Endodermal cell (in vitro differentiated cells): ENCODE measurements at regions not wholly inside any gene's neighbourhood (a gene's known extent, or its start where the extent isn't known, plus 50 kb on each side); places are given as distances from the start of the nearest gene placed in this dataset.

Source experiments
- DNase-seq: peaks from one replicate; pipeline ENCODE4 v3.0.0-alpha.2; 2017
- H3K27ac ChIP-seq: 2 replicates; pipeline ENCODE4 v1.5.1; 2013; ENCODE audit warnings: mild to moderate bottlenecking, low read depth, low read length, moderate library complexity
- H3K27me3 ChIP-seq: 2 replicates; pipeline ENCODE4 v1.6.1; 2013; ENCODE audit warnings: mild to moderate bottlenecking, low read length, moderate library complexity; ENCODE audit not compliant: insufficient read depth, control insufficient read depth, poor library complexity, severe bottlenecking
- H3K36me3 ChIP-seq: 2 replicates; pipeline ENCODE4 v1.7.0; 2013; ENCODE audit warnings: mild to moderate bottlenecking, low read length, moderate library complexity; ENCODE audit not compliant: control insufficient read depth, insufficient read depth
- H3K4me1 ChIP-seq: one replicate; pipeline ENCODE4 v1.7.0; 2013; ENCODE audit warnings: low read length; ENCODE audit not compliant: control insufficient read depth, insufficient read depth
- H3K4me3 ChIP-seq: 2 replicates; pipeline ENCODE4 v1.5.1; 2013; ENCODE audit warnings: mild to moderate bottlenecking, low read length, moderate library complexity
- H3K9ac ChIP-seq: 2 replicates; pipeline ENCODE4 v1.6.1; 2013; ENCODE audit warnings: mild to moderate bottlenecking, low read length, moderate library complexity; ENCODE audit not compliant: poor library complexity, severe bottlenecking; ENCODE audit errors: extremely low read depth
- H3K9me3 ChIP-seq: 2 replicates; pipeline ENCODE4 v1.6.1; 2013; ENCODE audit warnings: mild to moderate bottlenecking, low read length, moderate library complexity; ENCODE audit not compliant: control insufficient read depth
- H3K27ac Mint-ChIP-seq: 2 replicates; pipeline ENCODE4 v1.8.0; 2020; ENCODE audit warnings: mixed read lengths
- H3K27me3 Mint-ChIP-seq: 2 replicates; pipeline ENCODE4 v1.8.0; 2021; ENCODE audit warnings: mild to moderate bottlenecking, mixed read lengths; ENCODE audit not compliant: insufficient read depth
- H3K36me3 Mint-ChIP-seq: 2 replicates; pipeline ENCODE4 v1.8.0; 2020; ENCODE audit warnings: low read depth, mixed read lengths
- H3K4me1 Mint-ChIP-seq: 2 replicates; pipeline ENCODE4 v1.8.0; 2020; ENCODE audit warnings: mixed read lengths
- H3K4me3 Mint-ChIP-seq: 2 replicates; pipeline ENCODE4 v1.8.0; 2020; ENCODE audit warnings: mild to moderate bottlenecking, moderate library complexity, mixed read lengths
- H3K9me3 Mint-ChIP-seq: 2 replicates; pipeline ENCODE4 v1.8.0; 2020; ENCODE audit warnings: mild to moderate bottlenecking, mixed read lengths
- CTCF ChIP-seq: fragments of 200-600 bp; sonication (generic); conservative IDR thresholded peaks from 2 replicates; pipeline ENCODE4 v1.5.0; 2021; ENCODE audit warnings: antibody characterized with exemption, mild to moderate bottlenecking
- WGBS, 2 experiments: methylation state at CpG; one replicate each; pipeline versions ENCODE4 v1.1.5 to v1.1.7; 2013; ENCODE audit warnings: missing lambda C conversion rate in 2 of 2, mixed read lengths in 1 of 2; ENCODE audit not compliant: insufficient coverage in 1 of 2, insufficient read length in 1 of 2; 5-methylcytosine and 5-hydroxymethylcytosine counted together

DNA sequence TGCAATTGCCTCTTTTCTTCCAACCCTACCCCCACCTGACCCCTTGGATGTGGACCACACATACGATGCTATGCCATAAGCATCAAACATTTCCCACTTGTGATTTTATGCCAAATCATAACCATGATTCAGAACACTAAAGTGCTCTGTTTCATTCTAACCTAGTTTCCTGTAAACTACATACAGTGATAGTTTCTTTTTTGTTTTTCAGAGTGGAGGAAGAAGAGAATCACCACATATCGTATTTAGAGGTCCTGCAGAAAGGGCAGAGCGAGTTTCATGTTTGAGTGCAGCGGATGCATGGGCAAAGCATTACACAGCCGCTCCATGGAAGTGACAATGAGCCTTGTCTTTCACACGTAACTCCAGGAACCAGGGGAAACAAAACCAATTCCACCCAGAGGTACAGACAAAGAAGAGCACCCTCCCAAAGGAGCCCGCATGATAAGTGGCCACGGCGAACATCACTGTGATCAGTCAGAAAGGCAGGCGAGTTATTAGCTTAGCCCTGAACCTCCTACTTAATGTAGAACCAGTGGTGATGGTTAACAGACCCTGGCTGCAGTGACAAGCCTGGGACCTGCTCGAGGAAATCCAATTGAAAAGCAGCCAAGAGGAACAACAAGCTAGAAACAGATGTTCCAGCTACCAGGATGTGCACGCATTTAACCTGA lies 64.0 kb upstream of the ZNF281 start:
- Histone ChIP-seq H3K27me3 (no peaks in the 10 kb centered on the region), H3K27ac (no peak overlapping the region), H3K4me3 (no peak overlapping the region), H3K9me3 (no peaks in the 10 kb centered on the region), H3K4me1 (no peaks in the 10 kb centered on the region), H3K9ac (no peak overlapping the region), H3K36me3 (peaks cover 8% of the 10 kb centered on the region)
- TF ChIP-seq CTCF = no peak
- peaks cover 33% of the 10 kb centered on the region for H3K36me3 Mint-ChIP-seq
- H3K27me3 Mint-ChIP-seq = no peaks in the 10 kb centered on the region
- no peak overlapping the region for H3K4me3 Mint-ChIP-seq
- 91 to 93% methylated on average over 9 to 12 of the region's 12 CpGs for WGBS, 2 experiments
- H3K4me1 Mint-ChIP-seq = peaks cover 2% of the 10 kb centered on the region
- no peak for DNase-seq
- H3K9me3 Mint-ChIP-seq = no peaks in the 10 kb centered on the region
- H3K27ac Mint-ChIP-seq = no peak overlapping the region

GRCh38 chr1:200471739-200472138 lies 61.9 kb upstream of the ZNF281 start:
- Histone ChIP-seq H3K9ac (no peak overlapping the region), H3K4me3 (no peak overlapping the region), H3K27ac (no peak overlapping the region), H3K4me1 (no peaks in the 10 kb centered on the region), H3K36me3 (peaks cover 8% of the 10 kb centered on the region), H3K27me3 (no peaks in the 10 kb centered on the region), H3K9me3 (no peaks in the 10 kb centered on the region)
- TF ChIP-seq CTCF = no peak
- Mint-ChIP-seq H3K4me1 (peaks cover 6% of the 10 kb centered on the region), H3K9me3 (no peaks in the 10 kb centered on the region), H3K27me3 (no peaks in the 10 kb centered on the region), H3K4me3 (no peak overlapping the region), H3K27ac (no peak overlapping the region), H3K36me3 (peaks cover 19% of the 10 kb centered on the region)
- WGBS, 2 experiments = 89 to 100% methylated on average over 2 of the region's 2 CpGs
- no peak for DNase-seq

DNA sequence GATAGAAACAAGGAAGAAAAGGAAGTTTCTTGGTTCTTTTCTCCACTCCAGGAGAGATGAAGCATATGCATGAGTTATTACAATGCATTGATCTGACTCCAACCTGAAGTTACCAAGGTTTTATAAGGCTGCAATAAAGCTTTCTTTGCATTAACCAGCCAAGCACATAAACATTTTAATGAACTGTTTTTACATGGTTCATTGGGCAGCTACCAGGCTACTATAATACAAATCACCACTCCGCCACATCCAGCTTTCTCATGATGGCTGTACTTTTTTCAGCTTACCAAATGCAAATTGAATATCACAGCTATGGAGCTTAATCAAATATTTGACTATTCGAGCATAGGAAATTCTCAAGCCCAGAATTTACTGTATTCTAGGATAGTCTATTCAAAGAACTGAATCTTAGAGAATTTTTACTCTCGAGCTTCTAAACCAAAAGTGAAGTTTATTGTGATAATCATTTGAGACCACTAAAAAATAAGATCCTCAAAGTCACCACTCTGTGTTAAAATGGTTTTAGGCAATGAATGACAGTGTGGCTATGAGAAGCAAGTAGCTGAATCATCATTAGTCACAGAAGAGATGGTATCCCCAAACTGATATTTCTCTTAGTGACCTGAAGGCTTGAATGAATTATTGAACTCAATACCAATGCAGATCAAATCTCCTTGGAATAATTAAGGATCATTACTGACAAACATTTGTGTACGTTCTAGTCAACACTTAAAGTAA lies 58.6 kb upstream of the ZNF281 start:
- H3K9me3 Mint-ChIP-seq = no peaks in the 10 kb centered on the region
- DNase-seq = no peak
- H3K4me1 Mint-ChIP-seq = peaks cover 10% of the 10 kb centered on the region

More for the DNA sequence above, 58.6 kb upstream of the ZNF281 start:
- TF ChIP-seq CTCF = no peak
- WGBS, 2 experiments = 91 to 97% methylated on average over 3 to 4 of the region's 4 CpGs
- H3K4me1 ChIP-seq = no peaks in the 10 kb centered on the region
- no peak overlapping the region for H3K27ac ChIP-seq
- no peak overlapping the region for H3K9ac ChIP-seq
- H3K27me3 ChIP-seq = no peaks in the 10 kb centered on the region
- Mint-ChIP-seq H3K27me3 (no peaks in the 10 kb centered on the region), H3K4me3 (no peak overlapping the region), H3K27ac (no peak overlapping the region), H3K36me3 (peaks cover 3% of the 10 kb centered on the region)
- H3K9me3 ChIP-seq = no peaks in the 10 kb centered on the region
- peaks cover under 1% of the 10 kb centered on the region for H3K36me3 ChIP-seq
- H3K4me3 ChIP-seq = no peak overlapping the region
